GM19397 (cell line): ENCODE measurements at regions not wholly inside any gene's neighbourhood (a gene's known extent, or its start where the extent isn't known, plus 50 kb on each side); places are given as distances from the start of the nearest gene placed in this dataset.

ENCODE experiments used
- ATAC-seq: cut with Tn5 transposase; IDR thresholded peaks from one replicate; pipeline ENCODE4 v1.9.1; 2021; ENCODE audit warnings: mild to moderate bottlenecking, moderate library complexity; ENCODE audit not compliant: unreplicated experiment

DNA sequence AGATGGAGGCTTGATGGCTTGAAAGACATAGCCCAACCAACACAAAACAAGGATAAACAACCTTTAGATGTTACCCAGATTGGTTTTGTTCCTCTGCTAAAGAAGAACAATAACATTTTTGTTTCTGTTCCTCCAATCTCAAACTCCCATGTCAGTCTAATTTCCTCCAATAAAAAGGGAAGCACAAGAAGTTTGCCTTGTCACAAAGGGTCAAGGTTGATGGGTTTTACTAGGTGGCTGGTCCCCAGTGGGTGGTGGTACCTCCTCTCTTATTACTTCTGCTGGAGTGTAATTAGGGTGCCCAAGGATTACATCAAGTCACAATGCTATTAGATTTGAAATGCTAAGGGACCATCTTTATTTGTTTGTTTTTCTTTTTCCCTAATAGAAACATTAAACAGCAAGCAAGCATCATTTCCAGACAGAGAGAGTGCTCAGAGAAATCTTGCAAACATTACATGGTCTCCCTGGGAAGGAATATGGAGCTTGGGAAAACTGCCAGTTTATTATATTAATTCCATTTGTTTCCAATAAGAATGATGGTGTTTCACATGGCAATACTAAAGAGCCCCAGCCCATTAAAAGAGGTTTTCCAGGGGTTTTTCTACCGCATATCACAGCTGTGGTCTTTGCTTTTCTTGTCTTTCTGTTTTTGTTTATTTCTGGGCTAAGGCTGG, 78.3 kb upstream of the AOAH start:
- ATAC-seq = no peak

DNA sequence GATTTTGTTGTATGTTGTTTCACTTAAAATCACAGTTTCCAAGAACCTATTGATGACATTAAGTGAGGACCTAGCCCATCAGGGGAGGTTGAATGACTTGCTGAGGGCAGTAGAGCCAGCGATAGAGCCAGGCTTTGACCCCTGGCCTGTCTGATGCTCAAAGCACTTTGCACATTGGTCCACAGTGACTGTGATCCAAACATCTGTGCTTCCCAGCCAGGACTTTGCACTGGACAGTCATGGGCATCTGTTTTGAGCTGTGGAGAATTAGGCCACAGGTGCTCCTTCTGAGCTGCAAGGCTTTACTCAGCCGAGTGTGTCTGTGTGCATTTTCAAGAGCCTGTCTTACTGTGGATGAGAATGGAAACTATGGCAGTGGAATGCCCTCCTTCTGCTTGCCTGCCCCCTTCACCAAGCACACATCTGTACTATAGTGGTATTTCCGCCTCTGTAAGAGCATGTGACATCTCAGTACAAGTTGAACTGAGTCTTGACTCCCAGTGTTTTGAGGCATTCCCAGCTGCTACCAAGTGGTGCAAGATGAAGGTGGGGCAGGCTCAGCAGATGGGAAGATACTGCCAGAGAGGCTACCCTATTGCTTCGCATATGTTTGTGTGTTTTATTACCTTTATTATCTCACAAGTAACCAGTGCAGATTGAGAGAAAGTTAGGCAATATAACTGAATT, 72.7 kb upstream of the AOAH start:
- no peak for ATAC-seq

DNA sequence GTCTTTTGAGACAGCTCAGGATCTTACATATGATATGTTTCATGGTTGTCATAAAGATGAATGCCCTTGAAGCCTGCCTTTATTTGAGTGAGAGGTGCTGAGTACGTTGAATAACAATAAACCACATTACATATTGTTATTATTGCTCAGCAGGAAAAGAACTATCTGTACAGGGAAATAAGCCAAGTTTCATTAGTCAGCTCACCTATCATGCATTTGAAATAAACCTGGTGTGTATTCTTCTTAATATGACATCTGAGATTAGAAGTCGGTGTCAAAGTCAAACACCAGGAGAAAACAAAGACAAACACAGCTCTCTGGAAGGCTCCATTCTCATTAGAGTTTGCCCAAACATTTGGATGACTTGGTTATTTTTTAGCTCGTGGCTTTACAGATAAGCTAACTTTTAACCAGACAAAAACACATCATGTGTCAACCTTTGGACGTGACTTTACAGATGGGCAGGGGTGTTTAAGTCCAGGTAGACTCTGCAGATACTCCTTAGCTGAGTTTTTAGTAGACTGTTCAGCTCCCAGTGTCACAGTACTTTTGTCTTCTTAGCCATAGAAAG, 71.2 kb upstream of the AOAH start:
- ATAC-seq = no peak

GRCh38 chr7:36794689-36795088, 70.4 kb upstream of the AOAH start:
- ATAC-seq = no peak

DNA sequence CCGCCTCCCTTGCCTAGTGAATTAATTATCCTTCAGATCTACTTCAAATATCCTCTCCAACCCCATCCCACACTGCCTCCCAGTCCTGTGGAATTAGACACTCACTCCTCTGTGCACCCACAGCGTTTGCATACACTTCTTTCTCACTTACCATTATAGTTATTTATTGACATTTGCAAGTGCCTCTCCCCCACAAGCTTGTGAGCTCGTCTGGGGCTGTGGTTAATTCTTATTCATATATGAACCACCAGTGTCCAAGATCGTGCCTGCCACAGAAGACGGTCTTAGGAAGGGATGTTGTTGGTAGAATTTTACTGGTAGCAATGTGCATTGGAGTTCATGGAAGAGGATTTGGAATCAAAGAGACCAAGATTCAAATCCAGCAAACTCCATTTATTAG, 68.1 kb upstream of the AOAH start:
- ATAC-seq = peak; percentile 46

DNA sequence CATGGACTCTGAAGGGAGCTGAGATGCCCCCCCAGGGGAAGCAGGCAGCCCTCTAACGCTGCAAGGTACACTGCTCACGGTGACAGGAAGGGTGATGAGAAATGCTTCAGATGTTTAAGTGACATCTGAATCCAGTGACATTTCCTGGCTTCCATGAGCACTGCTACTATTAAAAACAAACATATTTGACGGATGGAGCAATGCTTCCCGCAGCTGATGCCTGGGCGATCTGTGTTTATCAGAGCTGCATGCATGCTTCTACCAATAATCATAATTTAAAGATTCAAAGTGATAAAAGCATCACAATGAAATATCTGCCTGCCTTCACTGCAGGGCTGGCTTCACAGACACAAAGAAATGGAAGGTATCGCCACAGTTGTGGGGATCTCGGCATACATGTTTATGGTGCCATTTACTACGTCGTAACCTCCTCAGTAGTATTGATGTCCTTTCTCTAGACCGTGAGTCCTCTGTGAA, 66.1 kb upstream of the AOAH start:
- ATAC-seq = no peak

- ATAC-seq = no peak
Observed at GRCh38 chr7:36788825-36789470, 64.7 kb upstream of the AOAH start.

- ATAC-seq = no peak
Observed at GRCh38 chr7:36787933-36788378, 63.7 kb upstream of the AOAH start.

DNA sequence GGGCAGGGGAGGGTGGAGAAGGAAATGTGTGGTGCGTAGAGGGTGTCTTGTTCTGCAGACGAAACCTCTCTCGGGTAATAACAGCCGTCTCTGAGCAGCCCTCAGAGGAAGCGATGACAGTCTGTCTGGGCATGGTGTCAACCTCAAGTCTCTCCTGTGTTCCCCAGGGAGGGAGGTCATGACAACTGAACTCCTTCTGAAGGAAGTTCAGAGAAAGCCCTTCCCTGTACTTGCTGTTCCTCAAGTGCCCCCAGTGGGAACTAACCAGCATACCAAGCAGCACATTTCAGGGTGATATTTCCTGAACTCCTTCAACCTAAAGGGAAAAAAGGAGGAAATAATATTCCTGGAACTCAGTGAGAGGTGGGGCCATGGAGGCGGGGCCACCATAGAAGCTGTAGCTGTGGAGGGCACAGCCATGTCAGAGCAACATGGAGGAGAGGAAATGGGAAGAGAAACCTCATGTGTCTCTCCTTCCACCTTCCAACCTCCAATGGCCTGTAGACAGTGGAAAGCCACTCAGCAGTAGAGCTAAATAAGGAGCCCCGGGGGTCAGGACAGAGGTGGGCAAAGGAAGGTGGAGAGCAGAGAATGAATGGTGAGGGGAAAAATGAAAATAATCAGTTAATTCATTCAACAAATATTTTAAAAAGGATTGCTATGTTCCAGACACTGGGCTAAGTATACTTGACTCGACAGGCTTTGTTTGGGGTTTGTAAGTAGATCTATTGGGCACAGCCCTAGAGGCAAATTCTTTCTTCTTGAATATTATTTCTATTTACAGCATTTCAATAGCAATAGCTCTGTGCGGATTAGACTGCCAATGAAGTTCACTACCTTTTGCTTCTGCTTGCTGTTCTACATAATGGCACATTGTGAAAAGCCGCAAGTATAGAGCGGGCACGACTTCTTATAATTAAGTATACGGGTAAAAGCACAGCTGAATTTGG, 61.0 kb upstream of the AOAH start:
- ATAC-seq = peak; percentile 98

- no peak for ATAC-seq
Observed at GRCh38 chr7:36781011-36781738, 56.9 kb upstream of the AOAH start.

DNA sequence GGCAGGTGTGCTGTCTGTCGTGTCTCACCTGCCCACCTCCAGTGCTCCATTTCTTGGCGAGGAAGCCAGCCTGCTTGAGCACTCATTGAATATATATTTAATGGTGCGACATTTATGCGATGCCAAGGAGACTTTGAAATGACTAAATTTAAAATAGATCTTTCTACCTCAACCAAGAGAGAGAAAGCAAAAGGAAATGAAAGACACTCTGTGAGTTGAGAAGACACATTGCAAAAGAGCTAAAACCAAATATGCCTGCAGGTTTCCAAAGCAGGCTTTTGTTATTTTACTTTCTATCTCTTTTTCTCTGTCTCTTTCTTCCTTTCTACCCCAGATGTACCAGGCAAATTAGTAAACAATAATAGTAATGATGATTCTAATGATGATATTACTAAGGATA, 53.6 kb upstream of the AOAH start:
- ATAC-seq = no peak

DNA sequence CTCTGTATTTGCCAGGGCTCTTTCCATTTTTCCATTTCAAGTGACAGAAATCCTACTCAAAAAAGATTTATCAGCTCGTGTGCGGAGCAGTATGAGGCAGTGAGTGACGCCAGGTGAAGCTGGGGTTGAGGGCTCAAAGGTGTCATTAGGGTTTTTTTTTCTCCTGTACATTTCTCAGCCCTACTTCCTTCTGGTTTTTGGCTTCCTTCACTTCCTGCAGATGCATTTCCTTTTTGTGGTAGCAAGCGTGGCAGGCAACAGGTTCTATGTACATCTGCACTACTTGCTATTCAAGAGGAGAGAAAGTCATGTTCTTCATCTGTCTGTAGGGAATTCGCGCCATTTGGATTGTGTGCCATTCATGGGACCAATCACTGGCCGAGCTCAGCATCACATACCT, 52.8 kb upstream of the AOAH start:
- ATAC-seq = no peak

DNA sequence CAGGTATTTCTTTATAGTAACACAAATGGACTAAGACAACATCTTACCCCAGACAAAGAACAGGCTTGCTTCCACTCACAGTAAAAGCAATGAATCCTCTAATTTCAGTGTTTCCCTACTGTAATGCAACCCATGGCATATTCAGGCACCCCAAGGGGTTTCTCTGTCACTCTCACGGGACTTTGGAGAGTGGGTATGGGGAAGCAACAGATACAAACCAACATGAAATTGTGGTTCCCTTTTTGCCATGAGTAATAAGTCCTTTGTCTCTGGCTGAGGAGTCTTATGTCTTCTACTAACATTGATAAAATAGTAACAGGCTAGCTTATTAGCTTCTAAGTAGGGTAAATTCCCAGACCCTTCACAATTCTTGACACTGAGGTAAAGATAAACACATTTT, 51.4 kb upstream of the AOAH start:
- no peak for ATAC-seq

DNA sequence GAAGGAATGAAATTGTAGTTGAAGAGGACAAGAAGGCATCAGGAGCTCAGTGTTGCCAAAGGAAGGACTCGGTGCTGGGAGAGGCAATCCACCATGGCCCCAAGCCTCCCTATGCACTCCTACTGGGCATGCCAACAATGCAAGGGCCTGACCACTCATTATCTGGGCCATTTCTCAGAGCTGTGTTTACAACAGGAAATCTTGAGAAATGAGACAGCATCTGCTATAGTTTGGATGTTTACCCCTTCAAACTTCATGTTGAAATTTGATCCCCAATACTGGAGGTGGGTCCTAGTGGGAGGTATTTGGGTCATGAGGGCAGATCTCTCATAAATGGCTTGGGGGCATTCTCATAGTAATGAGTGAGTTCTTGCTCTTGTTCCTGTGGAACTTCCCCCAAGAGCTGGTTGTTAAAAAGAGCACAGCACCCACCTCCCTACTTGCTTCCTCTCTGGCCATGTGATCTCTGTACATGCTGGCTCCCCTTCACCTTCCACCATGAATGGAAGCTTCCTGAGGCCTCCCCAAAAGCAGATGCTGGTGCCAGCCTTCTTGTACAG, 50.8 kb upstream of the AOAH start:
- ATAC-seq = no peak
